NOMO-1 (cell line): ENCODE measurements at regions not wholly inside any gene's neighbourhood (a gene's known extent, or its start where the extent isn't known, plus 50 kb on each side); places are given as distances from the start of the nearest gene placed in this dataset.

Experiments
- DNase-seq, 2 experiments: peaks; one replicate each; lab custom pipeline; 2025; ENCODE audit not compliant: unreplicated experiment in 2 of 2; lab: John Stamatoyannopoulos, UW

DNA sequence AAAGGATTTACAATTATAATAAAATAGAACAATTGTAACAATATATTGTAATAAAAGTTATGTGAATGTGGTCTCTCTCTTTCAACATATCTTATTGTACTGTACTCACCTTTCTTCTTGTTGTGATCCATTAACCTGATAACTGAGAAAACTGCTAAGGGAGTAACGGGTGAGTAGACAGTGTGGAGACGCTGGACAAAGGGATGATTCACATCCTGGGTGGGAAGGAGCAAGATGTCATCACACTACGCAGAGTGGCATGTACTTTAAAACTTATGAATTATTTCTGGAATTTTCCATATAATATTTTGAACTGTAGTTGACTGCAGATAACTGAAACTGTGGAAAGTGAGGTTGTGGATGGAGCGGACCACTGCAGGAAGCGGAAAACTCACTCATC lies 91.2 kb upstream of the PLPP4 start:
- no peak for DNase-seq

DNA sequence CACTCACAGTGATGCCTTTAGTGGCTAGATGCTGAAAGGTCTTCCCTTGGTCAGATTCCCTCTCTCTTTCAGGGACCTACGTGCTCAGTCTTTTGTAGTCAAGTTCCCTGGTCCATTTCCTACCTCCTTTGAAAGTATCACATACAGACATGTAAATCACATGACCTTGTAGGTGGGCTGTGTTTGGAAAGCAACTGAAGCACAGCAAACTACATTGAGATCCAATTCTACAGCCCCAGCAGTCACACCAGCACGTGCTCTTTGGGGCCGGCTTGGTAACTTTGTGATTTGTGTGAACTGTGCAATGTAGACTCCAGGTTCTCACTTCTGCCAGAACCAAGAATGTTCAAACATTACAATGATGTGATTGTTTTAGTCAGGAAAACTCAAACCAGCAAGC lies 89.7 kb upstream of the PLPP4 start:
- no peak for DNase-seq

DNA sequence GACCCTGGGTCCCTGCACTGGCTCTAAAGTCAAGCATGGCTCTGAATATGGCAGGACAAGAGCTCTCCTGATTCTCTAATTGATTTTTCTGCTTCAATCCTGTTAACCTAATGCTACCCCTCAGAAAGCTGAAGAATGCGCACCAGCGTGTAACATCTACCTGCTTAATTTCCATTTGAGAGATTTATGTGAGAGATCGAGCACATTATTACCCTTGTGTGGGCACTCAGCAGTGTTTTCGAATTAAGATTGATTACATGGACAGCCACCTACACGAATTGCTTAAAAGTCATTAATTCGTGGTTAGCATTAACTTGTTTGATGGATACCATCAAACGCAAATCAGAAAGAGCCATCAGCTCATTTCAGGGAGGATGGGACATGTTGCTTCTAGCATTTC lies 88.7 kb upstream of the PLPP4 start:
- DNase-seq, result no peak

DNA sequence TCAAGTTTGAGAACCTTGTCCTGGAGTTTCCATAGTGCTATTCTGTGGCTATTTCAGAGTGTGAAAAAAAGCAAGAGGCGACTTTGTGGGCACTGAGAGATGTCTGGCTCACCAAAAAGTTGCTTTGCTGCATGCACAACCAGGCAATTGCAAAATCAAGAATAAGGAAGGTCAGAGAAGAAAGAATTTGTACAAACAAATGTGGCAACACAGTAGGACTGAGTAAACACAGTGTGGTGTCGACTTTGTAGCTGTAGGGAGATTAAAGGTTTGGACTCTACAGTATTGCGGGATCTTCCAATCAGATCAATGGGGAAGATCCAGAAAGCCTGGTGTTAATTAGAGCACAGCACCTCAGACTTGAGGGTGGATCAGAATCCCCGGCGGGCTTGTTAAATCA lies 88.1 kb upstream of the PLPP4 start:
- DNase-seq, result no peak

DNA sequence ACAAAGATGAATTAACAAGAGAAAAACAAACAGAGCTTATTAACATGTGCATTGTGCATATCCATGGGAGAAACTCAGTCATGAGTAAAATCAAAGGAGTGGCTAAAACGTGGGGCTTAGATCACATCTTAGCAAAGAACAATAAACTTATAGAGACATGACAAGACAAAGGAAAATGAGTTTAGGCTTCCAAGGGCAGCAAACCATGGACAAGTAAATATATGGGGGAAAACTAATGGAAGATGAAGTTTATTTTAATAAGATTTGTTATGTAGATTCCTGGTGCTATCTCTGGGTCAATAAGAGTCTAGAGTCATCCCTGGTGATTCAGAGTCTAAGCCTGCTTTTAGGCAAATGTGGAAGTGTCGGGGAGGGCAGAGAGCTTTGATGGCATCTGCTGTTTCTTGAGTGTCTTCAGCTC lies 87.2 kb upstream of the PLPP4 start:
- DNase-seq, result no peak

DNA sequence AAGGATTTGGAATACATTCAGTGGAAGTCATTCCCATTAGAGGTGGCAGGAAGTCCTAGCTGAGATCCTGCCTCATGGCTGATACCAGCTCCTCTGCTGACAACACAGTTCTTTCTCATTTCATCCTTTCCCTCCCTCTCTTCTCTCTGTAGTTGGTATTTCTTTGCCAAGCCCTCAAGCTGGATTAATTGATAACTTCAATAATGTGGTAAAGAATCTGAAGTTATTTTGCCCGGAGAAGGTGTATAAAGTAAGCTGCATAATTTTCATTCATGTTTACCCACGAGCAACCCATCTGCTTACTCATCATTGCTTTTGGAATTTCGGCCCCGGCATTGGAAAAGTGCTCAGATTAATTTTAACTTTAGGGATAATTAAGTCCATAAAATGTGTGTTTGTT lies 85.2 kb upstream of the PLPP4 start:
- no peak for DNase-seq

DNA sequence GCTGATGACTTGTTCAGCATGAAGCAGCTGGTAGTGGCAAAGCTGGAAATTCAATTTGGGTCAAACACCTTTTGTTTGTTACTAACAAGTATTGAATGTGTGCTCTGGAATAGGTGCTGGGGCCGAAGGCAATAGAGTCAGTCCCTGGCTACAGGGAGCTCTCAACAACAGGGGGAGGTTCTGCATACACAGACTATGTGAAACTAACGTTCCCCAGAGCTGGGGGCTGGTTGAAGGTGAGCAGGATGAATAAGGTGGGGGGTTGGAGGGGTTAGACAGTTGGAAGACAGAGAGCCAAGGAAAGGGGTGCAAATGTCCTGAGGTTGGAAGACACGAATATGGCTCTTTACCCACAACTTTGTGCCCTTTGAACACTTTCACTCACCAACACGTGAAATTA lies 84.1 kb upstream of the PLPP4 start:
- DNase-seq, result no peak

DNA sequence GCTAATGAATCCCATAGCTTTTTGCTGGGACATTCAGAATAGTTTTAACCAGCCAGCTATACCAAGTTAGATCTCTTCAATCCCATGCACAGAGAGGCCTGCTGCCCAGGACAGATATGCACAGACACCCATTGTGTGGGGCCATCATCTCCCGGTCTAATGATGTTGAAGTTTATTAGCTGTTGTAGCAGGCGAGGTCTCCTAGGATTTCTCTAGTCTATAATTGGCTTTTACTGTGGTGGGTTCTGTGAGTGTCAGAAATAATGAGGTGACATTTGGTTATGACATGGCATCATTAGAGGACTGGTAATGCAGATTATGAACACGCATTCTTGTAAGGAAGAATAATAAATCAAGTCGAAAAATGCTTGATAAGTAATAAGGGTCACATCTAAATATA lies 81.4 kb upstream of the PLPP4 start:
- no peak for DNase-seq

DNA sequence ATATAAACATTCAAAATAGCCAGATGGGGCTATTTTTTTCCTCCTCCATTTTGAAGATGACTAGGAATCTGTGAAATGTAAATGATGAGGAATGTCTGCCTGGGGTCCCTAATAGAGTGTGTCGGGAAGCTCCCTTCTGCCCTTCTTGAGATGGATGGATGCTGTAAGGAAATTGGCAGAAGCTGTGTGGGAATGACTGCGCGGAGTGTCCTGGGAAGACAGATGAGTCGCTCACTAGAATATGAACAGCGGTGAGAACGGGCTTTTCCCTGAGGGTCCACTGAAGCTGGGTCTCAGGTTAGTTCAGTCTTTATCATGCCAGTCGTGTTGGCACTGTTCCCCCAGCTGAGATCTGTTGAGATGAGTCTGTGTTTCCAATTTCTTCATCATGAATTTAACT lies 75.1 kb upstream of the PLPP4 start:
- DNase-seq, result no peak

DNA sequence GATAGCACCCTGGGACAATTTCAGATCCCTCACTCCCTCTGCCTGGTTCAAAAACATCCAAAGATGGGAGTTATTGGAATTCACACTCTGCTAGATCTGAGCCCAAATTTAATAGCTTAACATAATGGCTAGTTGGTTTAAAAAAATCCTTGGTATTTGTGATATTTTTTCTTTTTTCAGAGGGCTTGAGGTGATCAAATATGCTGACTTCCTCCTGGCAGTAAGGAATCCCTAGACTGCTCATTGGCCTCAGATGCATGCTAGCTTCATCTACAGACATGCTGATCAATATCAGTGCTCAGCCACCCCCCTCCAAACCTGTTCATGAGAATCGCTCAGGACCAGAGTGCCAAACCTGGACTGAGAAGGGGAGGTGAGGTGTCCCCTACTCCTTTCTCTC lies 74.7 kb upstream of the PLPP4 start:
- no peak for DNase-seq

DNA sequence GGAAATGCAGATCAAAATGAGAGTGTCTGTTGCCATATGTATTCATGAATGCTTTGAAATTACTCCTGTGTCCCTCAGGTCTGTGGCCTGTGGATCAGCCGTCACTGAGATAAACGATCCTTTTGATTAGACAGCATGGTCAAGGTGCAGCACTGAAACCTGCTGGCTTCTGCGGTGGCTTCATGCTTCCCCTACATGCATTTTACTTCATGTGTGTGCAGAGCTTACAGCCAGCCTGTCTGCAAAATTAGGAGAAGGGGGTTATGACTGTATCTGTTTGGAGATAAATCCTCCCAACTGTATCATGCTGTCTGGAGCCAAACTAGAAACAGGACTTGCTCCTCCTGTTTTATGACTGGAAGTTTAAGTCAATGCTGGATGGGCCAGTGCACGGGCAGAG lies 71.0 kb upstream of the PLPP4 start:
- no peak for DNase-seq

DNA sequence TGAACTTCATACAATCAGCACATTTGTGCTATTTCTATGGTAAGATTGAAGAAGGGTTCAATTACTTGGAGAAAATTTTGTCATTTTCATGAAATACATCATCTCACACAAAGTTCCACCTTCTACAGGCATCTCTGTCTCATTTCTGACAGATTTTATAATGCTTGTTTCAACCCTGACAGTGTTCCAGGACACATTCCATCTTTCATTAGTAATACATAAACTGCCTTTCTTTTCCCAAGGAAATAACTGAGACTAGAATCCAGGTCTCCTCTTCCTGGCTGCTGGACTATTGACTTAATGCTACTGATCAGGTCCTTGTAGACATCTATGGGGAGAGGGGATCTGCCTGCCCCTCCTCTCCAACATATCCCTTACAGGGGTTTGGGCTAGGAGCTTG lies 70.1 kb upstream of the PLPP4 start:
- DNase-seq, result no peak

DNA sequence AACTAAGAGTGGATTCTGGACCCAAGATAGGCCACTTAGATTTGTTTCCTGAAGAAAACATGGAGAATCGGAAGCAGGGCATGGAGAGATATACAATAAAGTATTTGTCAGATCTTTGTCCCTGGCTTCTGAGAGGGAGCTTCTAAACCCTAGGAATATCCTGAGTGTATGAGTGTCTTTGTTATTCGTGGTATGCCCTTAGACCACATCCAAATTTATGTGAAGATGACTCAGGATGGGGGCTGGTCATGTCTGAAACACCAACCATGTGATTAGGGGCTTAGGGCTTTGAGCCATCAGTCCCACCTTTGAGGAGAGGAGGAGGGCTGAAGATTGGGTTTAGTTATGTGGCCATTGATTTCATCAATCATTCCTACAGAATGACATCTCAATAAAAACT lies 69.7 kb upstream of the PLPP4 start:
- DNase-seq, result no peak

DNA sequence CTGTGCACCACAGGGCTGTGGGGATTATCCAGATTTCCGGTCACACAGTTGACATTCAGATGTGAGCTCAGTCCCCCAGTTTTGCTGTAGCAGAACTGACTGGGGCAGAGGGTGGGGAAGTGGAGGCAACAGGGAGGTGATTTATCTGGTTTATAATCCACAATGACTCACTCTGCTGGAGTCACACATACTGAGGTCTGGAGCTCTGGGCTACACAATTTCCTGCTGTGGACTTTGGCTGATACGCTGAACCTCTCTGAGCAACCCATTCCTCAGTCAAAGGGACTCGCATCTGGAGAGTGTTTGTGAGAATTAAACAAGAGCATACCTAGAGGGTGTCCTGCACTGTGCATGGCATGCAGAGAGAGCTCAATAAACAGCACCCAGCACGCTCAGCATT lies 64.8 kb upstream of the PLPP4 start:
- DNase-seq, result no peak

DNA sequence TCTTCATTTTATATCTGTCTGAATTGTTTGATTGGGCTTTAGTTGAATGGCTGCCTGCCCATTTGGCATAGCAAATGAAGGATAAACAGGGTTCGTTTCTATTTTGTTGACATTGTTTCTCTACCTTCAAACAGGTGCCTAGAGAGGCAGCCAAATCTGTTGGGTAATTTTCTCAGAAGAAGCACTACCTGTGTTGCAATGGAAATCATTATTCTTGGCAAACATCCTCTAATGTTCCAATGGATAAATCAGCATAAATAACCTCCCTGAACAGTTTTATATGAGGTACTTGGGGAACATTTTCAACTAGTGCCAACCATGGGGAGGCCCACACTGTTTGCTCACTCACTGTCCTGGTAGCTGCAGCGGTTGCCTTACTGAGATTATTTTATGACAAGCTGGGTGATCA lies 64.4 kb upstream of the PLPP4 start:
- DNase-seq, result no peak

DNA sequence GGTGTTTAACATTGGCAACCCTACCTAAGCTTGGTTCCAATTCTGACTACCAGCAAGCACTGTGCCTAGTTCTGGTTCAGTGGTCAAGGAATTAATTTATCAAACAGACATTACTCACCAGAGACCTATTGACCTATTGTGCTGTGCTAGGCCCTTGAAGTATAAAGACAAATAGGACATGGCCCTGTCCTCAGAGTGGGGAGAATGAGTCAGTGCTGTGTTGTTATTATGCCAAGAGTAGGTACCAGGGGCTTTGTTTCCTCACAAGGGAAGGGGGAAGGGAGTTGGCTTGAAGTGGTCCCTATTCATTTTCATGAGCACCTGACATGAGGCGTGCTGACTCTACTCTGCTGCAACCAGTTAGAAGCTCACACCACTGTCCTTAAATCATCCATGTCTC lies 62.6 kb upstream of the PLPP4 start:
- no peak for DNase-seq

DNA sequence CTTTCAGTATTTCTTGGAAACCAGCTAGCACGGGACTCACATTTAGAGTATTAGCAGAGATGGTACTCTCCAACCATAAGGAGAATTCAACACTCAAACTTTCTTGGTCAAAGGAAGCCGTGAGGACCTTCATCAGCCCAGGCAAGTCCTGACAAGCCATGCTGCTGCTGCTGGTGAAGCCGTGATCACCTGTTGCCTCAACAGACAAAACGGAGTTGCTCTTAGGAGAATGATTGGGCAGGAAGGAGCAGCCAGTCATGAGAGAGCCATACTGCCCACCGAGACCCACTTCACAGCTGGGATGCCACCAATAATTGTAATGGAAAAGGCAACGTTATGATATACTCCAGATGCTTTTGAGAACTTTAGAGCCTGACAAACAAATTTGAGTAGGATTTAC lies 60.8 kb upstream of the PLPP4 start:
- DNase-seq, result no peak

DNA sequence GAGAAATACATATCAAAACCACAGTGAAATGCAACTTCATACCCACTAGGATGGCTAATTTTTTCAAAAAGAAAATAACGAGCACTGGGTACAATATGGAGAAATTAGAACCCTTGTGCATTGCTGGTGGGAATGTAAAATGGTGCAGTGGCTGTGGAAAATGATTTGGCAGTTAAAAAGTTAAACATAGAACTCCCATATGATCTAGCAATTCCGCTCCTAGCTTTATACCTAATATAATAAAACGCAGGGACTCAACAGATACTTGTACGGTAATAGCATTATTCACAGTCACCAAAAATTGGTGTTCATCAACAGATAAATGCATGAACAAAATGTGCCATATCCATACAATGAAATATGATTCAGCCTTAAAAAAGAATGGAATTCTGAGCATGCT lies 58.8 kb upstream of the PLPP4 start:
- DNase-seq, result no peak

DNA sequence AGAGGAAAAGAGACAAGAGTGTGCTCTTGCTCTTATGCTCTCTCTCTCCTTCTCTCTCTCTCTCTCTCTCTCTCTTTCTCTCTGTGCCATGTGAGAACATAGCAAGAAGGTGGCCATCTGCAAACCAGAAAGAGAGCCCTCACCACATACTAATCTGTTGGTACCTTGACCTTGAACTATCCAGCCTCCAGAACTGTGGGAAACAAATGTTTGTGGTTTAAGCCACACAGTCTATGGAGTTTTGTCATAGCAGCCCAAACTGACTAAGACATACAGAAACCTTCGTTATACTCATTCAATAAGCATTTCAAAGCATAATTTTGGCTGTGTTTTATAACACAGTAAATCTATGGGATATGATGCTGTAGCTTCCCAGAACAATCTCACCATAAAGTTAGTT lies 56.4 kb upstream of the PLPP4 start:
- DNase-seq, result no peak

DNA sequence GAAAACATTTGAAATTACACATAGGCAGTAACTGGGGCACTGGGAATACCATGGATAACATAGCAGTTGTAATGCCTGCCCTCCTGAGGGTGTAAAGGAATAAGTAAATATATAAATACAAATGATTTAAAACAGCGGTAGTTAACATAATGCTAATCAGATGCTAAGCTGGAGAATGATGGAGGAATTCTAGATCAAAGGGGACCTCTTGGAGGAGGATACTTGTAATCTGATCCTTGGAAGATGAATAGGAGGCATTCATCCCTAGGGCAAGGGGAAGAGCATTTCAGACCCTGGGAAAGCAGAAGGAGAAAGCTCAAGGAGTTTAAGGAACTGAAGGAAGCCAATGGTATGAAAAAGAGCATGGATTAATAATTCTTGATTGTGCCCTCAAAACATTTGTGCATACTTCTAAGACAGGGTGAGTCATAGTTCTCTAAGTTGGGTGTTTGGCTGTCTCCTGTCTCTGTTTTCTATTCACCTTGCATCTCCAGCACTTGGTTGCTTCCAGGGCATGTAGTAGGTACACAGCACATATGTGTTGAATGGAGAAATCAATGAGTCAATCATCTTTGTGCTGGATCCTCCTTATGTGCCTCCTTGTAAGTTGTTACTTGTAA lies 54.8 kb upstream of the PLPP4 start:
- DNase-seq, result no peak

DNA sequence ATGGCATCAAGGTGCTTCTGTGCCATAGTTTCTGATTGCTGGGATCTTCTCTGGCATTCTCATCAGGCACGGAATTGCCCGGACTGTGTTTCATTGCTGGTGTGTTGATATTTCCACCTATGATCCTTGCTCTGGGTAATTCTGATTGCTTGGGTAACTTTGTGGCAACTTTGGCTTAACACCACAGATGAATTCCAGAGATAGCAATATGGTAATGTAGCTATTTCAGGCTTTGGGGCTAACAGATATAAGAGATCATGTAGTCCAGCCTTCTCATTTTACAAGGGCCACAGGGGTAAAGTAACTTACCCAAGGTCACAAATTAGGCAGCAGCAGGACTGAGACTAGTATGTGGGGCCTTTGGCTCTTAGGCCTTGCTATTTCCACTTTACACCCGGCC lies 53.9 kb upstream of the PLPP4 start:
- no peak for DNase-seq

DNA sequence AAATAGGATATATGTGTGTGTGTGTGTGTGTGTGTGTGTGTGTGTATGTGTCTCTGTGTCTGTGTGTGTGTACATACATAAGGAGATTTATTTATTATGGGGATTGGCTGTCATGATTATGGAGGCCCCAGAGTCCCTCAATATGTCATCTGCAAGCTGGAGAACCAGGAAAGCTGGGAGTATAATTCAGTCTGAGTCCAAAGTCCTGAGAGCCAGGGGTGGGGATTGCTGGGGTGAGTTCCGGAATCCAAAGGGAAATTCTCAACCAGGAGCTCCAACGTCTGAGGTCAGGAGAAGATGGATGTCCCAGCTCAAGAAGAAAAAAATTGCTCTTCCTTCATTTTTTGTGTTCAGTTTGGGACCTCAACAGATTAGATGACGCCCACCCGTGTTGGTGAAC lies 50.7 kb upstream of the PLPP4 start:
- no peak for DNase-seq
